ENCODE measurements at regions not wholly inside any gene's neighbourhood (a gene's known extent, or its start where the extent isn't known, plus 50 kb on each side); places are given as distances from the start of the nearest gene placed in this dataset.

- TF ChIP-seq, protein P1, sequence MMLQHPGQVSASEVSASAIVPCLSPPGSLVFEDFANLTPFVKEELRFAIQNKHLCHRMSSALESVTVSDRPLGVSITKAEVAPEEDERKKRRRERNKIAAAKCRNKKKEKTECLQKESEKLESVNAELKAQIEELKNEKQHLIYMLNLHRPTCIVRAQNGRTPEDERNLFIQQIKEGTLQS (IDR thresholded peaks at IDR 0.05), result no peak
- TF ChIP-seq JUND (IDR thresholded peaks at IDR 0.05) (no peak), EZH2 (IDR thresholded peaks at IDR 0.05) (no peak), EZH2phosphoT487 (IDR thresholded peaks at IDR 0.05; ENCODE audit: borderline replicate concordance) (no peak), ZNF274 (IDR thresholded peaks at IDR 0.05; ENCODE audit: low read depth, low read length) (no peak), SIN3A (IDR thresholded peaks at IDR 0.05; ENCODE audit: low read depth) (no peak)
These were observed 164.1 kb upstream of the TOM1L1 start (continued) for GRCh38 chr17:54736573-54736972.

DNA sequence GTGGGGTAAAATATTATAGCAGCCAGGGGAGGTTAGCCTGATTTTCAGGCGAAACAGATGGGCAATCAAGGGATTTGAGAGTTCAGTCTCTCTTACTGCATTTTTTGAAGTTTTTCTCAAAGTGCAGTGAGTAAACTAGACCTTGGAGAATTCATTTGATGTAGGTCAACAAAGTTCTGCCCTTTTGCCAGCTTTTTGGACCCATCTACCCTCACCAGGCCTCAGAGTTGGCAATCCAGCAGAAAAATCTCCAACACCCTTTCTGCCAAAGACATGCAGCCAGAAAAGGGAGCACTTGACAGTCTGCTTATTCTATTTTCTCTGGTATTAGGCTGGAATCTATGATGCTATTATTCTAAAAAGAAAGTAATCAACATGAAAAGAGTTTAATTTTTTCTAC is 162.2 kb upstream of the TOM1L1 start:
- no peaks in the 10 kb centered on the region for H3K4me1 ChIP-seq (ENCODE audit: control insufficient read depth in 1 of 2, insufficient read depth in 2 of 2, low read length in 2 of 2)
- no peaks in the 10 kb centered on the region for H3K9me3 ChIP-seq (ENCODE audit: control insufficient read depth in 1 of 2, insufficient read depth in 1 of 2, low read depth in 1 of 2, low read length in 2 of 2)
- no peak overlapping the region for H2AFZ ChIP-seq (ENCODE audit: low read depth, low read length, poor library complexity, severe bottlenecking)
- no peak for ATAC-seq
- DNase-seq (ENCODE audit: low read depth, low spot score), result no peak
- RAD21 ChIA-PET (ENCODE audit: low non-redundant PET in 1 of 2, low total read pairs in 2 of 2, uncharacterized antibody in 2 of 2, unreplicated experiment in 2 of 2), result no interaction called here
- no peak overlapping the region for H3K4me2 ChIP-seq (ENCODE audit: low read length)
- no TSS peak for BruUV-seq (replicated peaks)
- H3K36me3 ChIP-seq (ENCODE audit: control insufficient read depth in 1 of 2, insufficient read depth in 2 of 2, low read length in 2 of 2), result no peaks in the 10 kb centered on the region
- H3K27ac ChIP-seq (ENCODE audit: low read depth, low read length), result no peak overlapping the region
- no peak for TF ChIP-seq RAD21 (IDR thresholded peaks at IDR 0.05; ENCODE audit: low read depth)
- TF ChIP-seq EZH2phosphoT487 (IDR thresholded peaks at IDR 0.05; ENCODE audit: borderline replicate concordance), result no peak
- TF ChIP-seq TCF7L2 (IDR thresholded peaks at IDR 0.05; ENCODE audit: borderline replicate concordance, extremely low read depth, insufficient read depth, insufficient read length), result no peak
- no peak for TF ChIP-seq ZFX (IDR thresholded peaks at IDR 0.05)
- no peak for TF ChIP-seq JUND (IDR thresholded peaks at IDR 0.05)
- no peak for TF ChIP-seq ELF1 (IDR thresholded peaks at IDR 0.05; ENCODE audit: borderline replicate concordance, low read depth)
- no peak for TF ChIP-seq CEBPB (IDR thresholded peaks at IDR 0.05; ENCODE audit: low read depth)
- no peak for TF ChIP-seq EZH2 (IDR thresholded peaks at IDR 0.05)
- no peak for TF ChIP-seq CBX3 (IDR thresholded peaks at IDR 0.05; ENCODE audit: low read depth)
- no peak for TF ChIP-seq MAX (IDR thresholded peaks at IDR 0.05)
- no peak for TF ChIP-seq SRF (IDR thresholded peaks at IDR 0.05; ENCODE audit: low read depth)
- no peaks in the 10 kb centered on the region for H4K20me1 ChIP-seq (ENCODE audit: insufficient read depth)
- POLR2A ChIA-PET, result no interaction called here
- CTCF ChIA-PET, result no interaction called here
- H3K4me3 ChIP-seq (replicated peaks in 1 of 2; ENCODE audit: low read depth in 1 of 2, low read length in 2 of 2), result no peak overlapping the region
- no peak overlapping the region for H3K9ac ChIP-seq (ENCODE audit: low read length)
- intact Hi-C loops (cut with micrococcal nuclease), result no loop called here
- H3K9me2 ChIP-seq (ENCODE audit: insufficient read depth), result no peaks in the 10 kb centered on the region
- no peaks in the 10 kb centered on the region for H3K79me2 ChIP-seq (ENCODE audit: insufficient read depth, low read length)
- H3K27me3 ChIP-seq (ENCODE audit: insufficient read depth, low read length), result no peaks in the 10 kb centered on the region
